ENCODE measurements at regions not wholly inside any gene's neighbourhood (a gene's known extent, or its start where the extent isn't known, plus 50 kb on each side); places are given as distances from the start of the nearest gene placed in this dataset.

- Mint-ChIP-seq H3K9me3 (peaks cover 6% of the 10 kb centered on the region), H3K4me3 (no peak overlapping the region), H3K4me1 (ENCODE audit: low read depth) (peaks cover 2% of the 10 kb centered on the region), H3K27me3 (ENCODE audit: low read depth) (no peaks in the 10 kb centered on the region), H3K36me3 (ENCODE audit: low read depth) (no peaks in the 10 kb centered on the region), H3K27ac (no peak overlapping the region)
Measured at GRCh38 chr16:85536073-85536410, 77.1 kb upstream of the GSE1 start.

- Mint-ChIP-seq H3K27me3 (ENCODE audit: low read depth) (no peaks in the 10 kb centered on the region), H3K4me3 (no peak overlapping the region), H3K36me3 (ENCODE audit: low read depth) (no peaks in the 10 kb centered on the region), H3K4me1 (ENCODE audit: low read depth) (peaks cover 2% of the 10 kb centered on the region), H3K9me3 (peaks cover 6% of the 10 kb centered on the region), H3K27ac (no peak overlapping the region)
Measured at GRCh38 chr16:85536411-85537330, 76.5 kb upstream of the GSE1 start.

GRCh38 chr16:85537331-85537788, 75.8 kb upstream of the GSE1 start:
- Mint-ChIP-seq H3K36me3 (ENCODE audit: low read depth) (no peaks in the 10 kb centered on the region), H3K27me3 (ENCODE audit: low read depth) (no peaks in the 10 kb centered on the region), H3K4me3 (no peak overlapping the region), H3K27ac (no peak overlapping the region), H3K9me3 (peaks cover 6% of the 10 kb centered on the region), H3K4me1 (ENCODE audit: low read depth) (peaks cover 2% of the 10 kb centered on the region)

- no peak overlapping the region for H3K27ac Mint-ChIP-seq
- H3K4me1 Mint-ChIP-seq (ENCODE audit: low read depth), result peaks cover 2% of the 10 kb centered on the region
- H3K27me3 Mint-ChIP-seq (ENCODE audit: low read depth), result no peaks in the 10 kb centered on the region
- H3K4me3 Mint-ChIP-seq, result no peak overlapping the region
- peaks cover 6% of the 10 kb centered on the region for H3K9me3 Mint-ChIP-seq
- no peaks in the 10 kb centered on the region for H3K36me3 Mint-ChIP-seq (ENCODE audit: low read depth)
Measured at GRCh38 chr16:85537795-85538401, 75.2 kb upstream of the GSE1 start.

DNA sequence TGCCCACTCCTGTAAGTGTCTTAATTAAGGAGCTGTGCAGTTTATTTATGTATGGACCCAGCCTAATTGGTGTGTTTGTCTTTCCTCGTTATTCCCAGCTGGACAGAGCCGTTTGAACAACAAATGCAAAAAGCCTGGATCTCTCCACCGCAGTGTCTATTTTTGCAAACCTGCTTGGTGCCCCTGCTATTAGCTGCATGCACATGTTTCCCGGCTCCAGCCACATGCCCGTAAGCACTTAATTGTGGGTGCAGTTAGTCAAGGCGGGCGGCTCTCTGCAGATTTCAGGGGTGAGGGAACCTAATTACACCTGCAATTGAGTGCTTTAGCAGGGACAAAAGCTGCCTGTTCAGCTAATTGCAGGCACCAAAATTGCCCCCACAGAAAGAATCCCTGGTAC, 74.0 kb upstream of the GSE1 start:
- H3K27ac Mint-ChIP-seq, result no peak overlapping the region
- H3K4me1 Mint-ChIP-seq (ENCODE audit: low read depth), result peaks cover 2% of the 10 kb centered on the region
- peaks cover 6% of the 10 kb centered on the region for H3K9me3 Mint-ChIP-seq
- no peaks in the 10 kb centered on the region for H3K36me3 Mint-ChIP-seq (ENCODE audit: low read depth)
- H3K27me3 Mint-ChIP-seq (ENCODE audit: low read depth), result peaks cover under 1% of the 10 kb centered on the region
- H3K4me3 Mint-ChIP-seq, result no peak overlapping the region

- no peak overlapping the region for H3K27ac Mint-ChIP-seq
- H3K27me3 Mint-ChIP-seq (ENCODE audit: low read depth), result peaks cover 2% of the 10 kb centered on the region
- H3K9me3 Mint-ChIP-seq, result peaks cover 6% of the 10 kb centered on the region
- H3K4me3 Mint-ChIP-seq, result no peak overlapping the region
- no peaks in the 10 kb centered on the region for H3K36me3 Mint-ChIP-seq (ENCODE audit: low read depth)
- H3K4me1 Mint-ChIP-seq (ENCODE audit: low read depth), result peaks cover 2% of the 10 kb centered on the region
Measured at GRCh38 chr16:85539629-85540291, 73.4 kb upstream of the GSE1 start.

DNA sequence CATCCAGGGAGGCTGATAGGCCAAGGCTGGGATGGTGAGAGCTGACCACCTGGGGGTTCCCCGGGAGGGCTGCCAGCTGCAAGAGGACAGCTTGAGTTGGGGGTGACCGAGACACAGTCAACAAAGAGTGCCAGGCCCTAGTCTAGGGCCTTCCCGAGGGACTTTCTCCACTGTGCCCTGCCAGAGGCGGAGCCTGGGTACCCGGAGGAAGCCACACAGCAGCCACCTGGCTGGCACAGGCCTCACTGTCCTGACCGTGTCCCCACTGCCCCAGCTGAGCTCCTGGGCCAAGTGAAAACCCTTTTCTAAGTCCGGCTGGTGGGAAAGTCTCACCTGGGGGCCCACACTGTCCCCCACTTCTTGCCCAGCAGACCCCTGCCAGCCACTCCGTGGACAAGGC, 71.9 kb upstream of the GSE1 start:
- Mint-ChIP-seq H3K4me3 (no peak overlapping the region), H3K4me1 (ENCODE audit: low read depth) (no peaks in the 10 kb centered on the region), H3K36me3 (ENCODE audit: low read depth) (no peaks in the 10 kb centered on the region), H3K9me3 (peaks cover 6% of the 10 kb centered on the region), H3K27ac (no peak overlapping the region), H3K27me3 (ENCODE audit: low read depth) (peaks cover 2% of the 10 kb centered on the region)

- no peaks in the 10 kb centered on the region for H3K36me3 Mint-ChIP-seq (ENCODE audit: low read depth)
- no peaks in the 10 kb centered on the region for H3K4me1 Mint-ChIP-seq (ENCODE audit: low read depth)
- H3K9me3 Mint-ChIP-seq, result peaks cover 6% of the 10 kb centered on the region
- H3K4me3 Mint-ChIP-seq, result no peak overlapping the region
- H3K27ac Mint-ChIP-seq, result no peak overlapping the region
- H3K27me3 Mint-ChIP-seq (ENCODE audit: low read depth), result peaks cover 2% of the 10 kb centered on the region
Measured at GRCh38 chr16:85541619-85541979, 71.5 kb upstream of the GSE1 start.

DNA sequence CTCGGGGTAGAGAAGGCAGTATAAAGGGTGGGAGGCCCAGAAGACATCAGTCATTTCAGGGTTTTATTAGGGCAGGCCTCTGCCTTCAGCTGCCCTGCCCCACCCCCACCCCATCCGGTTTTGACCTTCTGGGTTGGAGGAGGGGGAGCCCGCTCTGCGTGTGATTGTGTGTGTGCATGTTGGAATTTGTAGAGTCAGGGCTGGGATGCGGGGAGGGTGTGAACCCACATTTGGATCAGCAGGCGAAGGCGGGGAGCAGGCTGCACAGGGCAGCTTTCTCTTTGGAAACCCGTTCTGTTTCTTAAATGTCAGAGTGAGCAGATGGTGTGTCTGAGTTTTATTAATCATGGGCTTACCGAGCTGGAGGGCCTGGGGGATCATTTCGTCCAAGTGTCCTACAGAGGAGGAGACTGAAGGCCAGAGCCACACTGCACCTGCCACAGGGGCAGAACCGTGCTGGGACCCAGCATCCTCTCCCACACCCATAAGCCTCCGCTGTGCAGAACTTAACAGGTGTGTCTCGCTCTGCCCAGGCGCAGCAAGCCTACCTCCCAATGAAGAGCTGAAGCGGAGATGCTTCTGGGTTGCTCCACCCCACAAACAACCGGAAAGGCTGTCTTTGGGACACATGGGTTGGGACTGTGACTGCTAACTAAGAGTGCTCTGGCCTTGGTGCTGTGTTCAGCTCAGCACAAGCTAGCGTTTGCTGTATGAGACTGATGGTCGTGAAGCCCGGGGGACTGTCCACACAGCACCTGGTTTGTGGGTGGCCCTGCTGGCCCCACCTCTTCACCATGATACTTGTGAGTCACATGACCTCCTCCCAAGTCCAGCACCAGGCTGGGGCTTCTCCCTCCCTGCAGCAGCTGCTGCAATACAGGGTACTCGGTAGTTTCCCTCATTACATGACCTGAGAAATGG, 70.9 kb upstream of the GSE1 start:
- no peak overlapping the region for H3K4me3 Mint-ChIP-seq
- H3K9me3 Mint-ChIP-seq, result peaks cover 6% of the 10 kb centered on the region
- peaks cover 2% of the 10 kb centered on the region for H3K27me3 Mint-ChIP-seq (ENCODE audit: low read depth)
- H3K36me3 Mint-ChIP-seq (ENCODE audit: low read depth), result no peaks in the 10 kb centered on the region
- no peaks in the 10 kb centered on the region for H3K4me1 Mint-ChIP-seq (ENCODE audit: low read depth)
- H3K27ac Mint-ChIP-seq, result no peak overlapping the region

DNA sequence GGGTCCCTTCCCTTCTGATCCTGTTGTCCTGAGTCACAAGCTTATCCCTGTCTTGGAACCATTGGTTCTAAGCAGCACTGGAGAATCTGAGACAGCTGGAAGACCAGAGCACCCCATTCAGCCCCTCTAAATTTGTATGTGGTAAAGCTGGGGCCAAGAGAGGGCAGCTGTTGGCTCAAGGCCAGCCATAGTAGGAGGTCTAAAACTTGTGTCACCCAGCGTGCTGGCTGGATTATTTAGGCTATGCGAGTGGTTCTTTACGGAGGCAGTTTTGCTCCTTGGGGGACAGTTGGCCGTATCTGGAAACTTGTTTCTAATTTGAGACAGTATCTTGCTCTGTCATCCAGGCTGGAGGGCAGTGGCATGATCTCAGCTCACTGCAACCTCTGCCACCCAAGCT, 69.6 kb upstream of the GSE1 start:
- Mint-ChIP-seq H3K4me1 (ENCODE audit: low read depth) (no peaks in the 10 kb centered on the region), H3K27me3 (ENCODE audit: low read depth) (peaks cover 2% of the 10 kb centered on the region)

GRCh38 chr16:85544016-85544415, 69.1 kb upstream of the GSE1 start:
- Mint-ChIP-seq H3K27ac (no peak overlapping the region), H3K27me3 (ENCODE audit: low read depth) (peaks cover 2% of the 10 kb centered on the region), H3K9me3 (peaks cover 6% of the 10 kb centered on the region), H3K36me3 (ENCODE audit: low read depth) (no peaks in the 10 kb centered on the region), H3K4me3 (no peak overlapping the region), H3K4me1 (ENCODE audit: low read depth) (no peaks in the 10 kb centered on the region)

More for the DNA sequence above, 69.6 kb upstream of the GSE1 start:
- H3K36me3 Mint-ChIP-seq (ENCODE audit: low read depth), result no peaks in the 10 kb centered on the region
- peaks cover 6% of the 10 kb centered on the region for H3K9me3 Mint-ChIP-seq
- no peak overlapping the region for H3K4me3 Mint-ChIP-seq
- no peak overlapping the region for H3K27ac Mint-ChIP-seq

DNA sequence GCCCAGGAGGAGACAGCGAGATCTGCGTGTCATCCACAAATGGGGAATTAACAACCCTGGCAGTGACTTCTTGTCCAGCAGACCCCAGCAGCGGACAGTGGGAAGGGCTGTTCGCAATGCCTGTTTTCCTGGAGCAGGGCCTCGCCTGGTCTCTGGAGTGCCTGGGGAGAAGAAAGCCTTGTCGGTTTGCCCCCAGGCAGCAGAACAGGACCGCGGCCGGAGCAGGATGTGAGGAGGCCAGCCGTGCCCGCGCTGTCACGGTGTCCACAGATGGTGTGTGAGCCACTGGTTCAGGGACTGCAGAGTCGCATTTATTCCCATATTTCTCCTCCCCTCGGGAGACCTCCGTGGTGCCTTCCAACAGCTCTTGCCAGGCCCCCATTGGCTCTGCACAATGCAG, 68.5 kb upstream of the GSE1 start:
- H3K4me1 Mint-ChIP-seq (ENCODE audit: low read depth), result no peaks in the 10 kb centered on the region
- H3K27me3 Mint-ChIP-seq (ENCODE audit: low read depth), result peaks cover 2% of the 10 kb centered on the region
- no peak overlapping the region for H3K4me3 Mint-ChIP-seq
- H3K36me3 Mint-ChIP-seq (ENCODE audit: low read depth), result no peaks in the 10 kb centered on the region
- H3K27ac Mint-ChIP-seq, result no peak overlapping the region
- H3K9me3 Mint-ChIP-seq, result peaks cover 4% of the 10 kb centered on the region

DNA sequence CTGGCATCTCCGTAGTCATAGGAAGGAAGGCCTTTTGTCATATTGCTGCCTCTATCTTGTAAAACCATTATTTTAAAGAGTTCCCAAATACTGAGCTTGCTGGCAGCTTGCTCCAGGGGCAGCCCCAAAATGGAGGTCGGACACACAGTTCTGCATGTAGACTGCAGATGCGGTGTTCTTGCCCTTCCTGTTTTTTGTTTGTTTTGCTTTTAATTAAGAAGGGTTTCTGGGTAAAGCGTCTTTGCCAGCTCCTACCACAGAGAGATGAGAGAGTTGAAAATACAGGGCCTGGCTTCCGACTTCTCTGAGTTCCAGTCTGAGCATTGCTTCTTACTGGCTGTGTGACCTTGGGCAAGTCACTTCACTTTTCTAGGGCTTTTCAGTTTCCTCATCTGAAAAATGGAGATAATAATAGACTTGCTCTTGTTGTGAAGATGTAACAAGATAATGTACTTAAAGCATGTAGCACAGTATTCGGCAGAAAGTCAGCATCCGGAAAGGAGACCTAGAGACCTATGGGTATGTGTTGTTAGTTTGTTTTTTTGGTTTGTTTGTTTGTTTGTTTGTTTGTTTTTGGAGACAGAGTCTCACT, 67.8 kb upstream of the GSE1 start:
- Mint-ChIP-seq H3K4me1 (ENCODE audit: low read depth) (no peaks in the 10 kb centered on the region), H3K27me3 (ENCODE audit: low read depth) (peaks cover 2% of the 10 kb centered on the region), H3K9me3 (no peaks in the 10 kb centered on the region), H3K27ac (no peak overlapping the region), H3K36me3 (ENCODE audit: low read depth) (no peaks in the 10 kb centered on the region), H3K4me3 (no peak overlapping the region)

Data from T-helper 1 cell treated with Interleukin-12 subunit alpha and Interleukin-12 subunit beta and Interleukin-4 antibody, amounts not matched to agents 30 μg/mL and 1 μg/mL, for 36 hours (primary cell).